HUES64 (cell line): ENCODE measurements at regions not wholly inside any gene's neighbourhood (a gene's known extent, or its start where the extent isn't known, plus 50 kb on each side); places are given as distances from the start of the nearest gene placed in this dataset.

Experiments
- H3K27ac ChIP-seq: 2 replicates; pipeline ENCODE4 v1.7.0; 2013; ENCODE audit warnings: low read depth, low read length, inconsistent platforms
- H3K27me3 ChIP-seq: 2 replicates; pipeline ENCODE4 v1.6.1; 2013; ENCODE audit warnings: mild to moderate bottlenecking, low read length; ENCODE audit not compliant: insufficient read depth
- H3K36me3 ChIP-seq: 2 replicates; pipeline ENCODE4 v1.6.1; 2013; ENCODE audit warnings: mild to moderate bottlenecking, low read length; ENCODE audit not compliant: insufficient read depth
- H3K4me1 ChIP-seq: 2 replicates; pipeline ENCODE4 v1.6.1; 2013; ENCODE audit warnings: mild to moderate bottlenecking, low read length, moderate library complexity; ENCODE audit not compliant: insufficient read depth
- H3K4me3 ChIP-seq: 2 replicates; pipeline ENCODE4 v1.5.1; 2013; ENCODE audit warnings: mild to moderate bottlenecking, low read length, moderate library complexity
- H3K9ac ChIP-seq: 2 replicates; pipeline ENCODE4 v1.6.1; 2013; ENCODE audit warnings: mild to moderate bottlenecking, low read depth, low read length
- H3K9me3 ChIP-seq: 2 replicates; pipeline ENCODE4 v1.6.1; 2013; ENCODE audit warnings: low read depth, low read length; ENCODE audit not compliant: insufficient read depth
- WGBS: fragments of 150-250, 120-280 bp; methylation state at CpG from one replicate; pipeline ENCODE4 v1.1.7; 2013; ENCODE audit warnings: missing lambda C conversion rate; 5-methylcytosine and 5-hydroxymethylcytosine counted together

DNA sequence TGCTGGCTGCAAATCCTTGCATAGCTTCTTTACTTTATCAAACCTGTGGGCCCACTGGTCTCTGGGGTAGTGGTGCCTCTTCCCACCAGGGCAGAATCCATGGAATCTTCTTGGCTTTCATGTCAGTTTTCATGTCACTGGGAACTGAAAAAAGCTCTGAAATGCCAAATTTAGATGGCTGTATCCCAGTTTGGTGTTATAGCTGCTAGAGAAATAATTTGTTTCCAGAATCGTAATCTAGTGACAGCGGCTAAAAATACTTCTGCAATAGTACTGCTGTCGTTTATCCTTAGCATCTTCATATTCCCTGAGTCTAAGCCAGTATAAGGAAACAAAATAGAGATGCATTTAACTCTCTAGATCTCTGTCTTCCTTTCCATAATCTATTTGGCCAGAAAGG is 983.4 kb upstream of the FAT3 start:
- Histone ChIP-seq H3K36me3 (no peaks in the 10 kb centered on the region), H3K4me1 (no peaks in the 10 kb centered on the region; the same call in none of the 2 replicates), H3K4me3 (no peak overlapping the region), H3K27ac (no peak overlapping the region), H3K9me3 (no peaks in the 10 kb centered on the region), H3K27me3 (no peaks in the 10 kb centered on the region), H3K9ac (no peak overlapping the region)
- WGBS = 94% methylated on average over 3 of the region's 3 CpGs

DNA sequence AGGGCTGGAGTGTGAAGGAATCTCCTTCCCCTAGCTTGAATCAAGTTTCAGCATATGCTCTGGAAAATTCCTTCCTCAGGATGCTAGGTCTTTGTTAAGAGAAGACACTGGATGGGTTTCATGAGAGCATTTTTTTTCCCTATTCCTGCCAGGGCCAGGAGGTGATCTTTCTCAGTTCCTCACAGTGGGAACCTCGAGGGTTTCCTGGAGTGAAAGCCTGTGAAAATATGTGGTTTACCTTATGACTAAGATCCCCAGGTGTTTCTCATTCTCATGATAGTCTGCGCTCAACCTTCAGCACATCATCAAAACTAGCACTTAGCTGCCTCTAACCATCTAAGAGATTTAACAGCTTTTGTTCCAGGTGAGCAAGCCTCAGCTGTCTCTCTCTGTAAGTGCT is 985.3 kb upstream of the FAT3 start:
- 90% methylated on average over 2 of the region's 2 CpGs for WGBS
- H3K4me3 ChIP-seq = no peak overlapping the region
- H3K4me1 ChIP-seq = no peaks in the 10 kb centered on the region; the same call in none of the 2 replicates
- H3K27ac ChIP-seq = no peak overlapping the region
- H3K9ac ChIP-seq = no peak overlapping the region
- H3K36me3 ChIP-seq = no peaks in the 10 kb centered on the region
- no peaks in the 10 kb centered on the region for H3K27me3 ChIP-seq
- no peaks in the 10 kb centered on the region for H3K9me3 ChIP-seq

DNA sequence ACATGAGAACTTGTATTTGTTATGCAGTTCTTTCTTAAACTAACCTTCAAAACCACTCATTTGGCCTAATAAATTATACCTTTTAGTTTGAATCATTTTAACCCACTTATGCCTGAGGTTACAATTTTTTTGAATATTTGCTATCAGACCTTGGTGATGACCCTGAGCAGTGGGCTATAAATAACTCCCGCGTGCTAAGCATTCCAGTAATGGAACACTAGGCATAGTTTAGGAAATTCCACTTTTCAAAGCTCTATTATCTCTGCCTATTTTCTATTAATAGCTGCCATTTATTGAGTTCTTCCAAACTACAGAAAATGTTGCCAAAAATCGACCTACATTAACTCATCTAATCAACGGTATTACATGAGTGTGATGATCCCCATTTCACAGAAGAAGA is 993.4 kb upstream of the FAT3 start:
- no peaks in the 10 kb centered on the region for H3K9me3 ChIP-seq
- no peaks in the 10 kb centered on the region for H3K36me3 ChIP-seq
- no peaks in the 10 kb centered on the region for H3K27me3 ChIP-seq
- no peak overlapping the region for H3K27ac ChIP-seq
- peaks cover 7% of the 10 kb centered on the region for H3K4me1 ChIP-seq
- H3K4me3 ChIP-seq = no peak overlapping the region
- H3K9ac ChIP-seq = no peak overlapping the region
- 91% methylated on average over 4 of the region's 4 CpGs for WGBS

DNA sequence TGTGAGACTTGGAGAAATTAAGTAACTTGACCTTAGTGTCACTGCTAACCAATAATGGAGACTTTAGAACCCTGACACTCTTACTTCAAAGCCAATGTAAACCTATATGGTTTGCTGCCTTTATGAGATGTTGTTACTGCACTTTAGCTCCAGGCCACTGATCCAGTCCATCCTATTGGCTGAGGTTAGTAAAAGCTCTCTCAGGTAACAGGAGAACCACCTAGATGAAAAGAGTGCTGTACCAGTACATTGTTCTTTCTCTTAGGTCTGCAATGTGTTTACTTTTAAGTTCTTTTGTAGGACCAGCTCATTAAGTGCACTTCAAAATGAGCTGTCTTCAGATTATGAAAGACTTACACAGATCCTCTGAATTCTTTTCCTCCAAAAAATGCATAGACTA is 994.0 kb upstream of the FAT3 start:
- Histone ChIP-seq H3K36me3 (no peaks in the 10 kb centered on the region), H3K9me3 (no peaks in the 10 kb centered on the region), H3K27me3 (no peaks in the 10 kb centered on the region), H3K4me3 (no peak overlapping the region), H3K9ac (no peak overlapping the region), H3K4me1 (peaks cover 7% of the 10 kb centered on the region), H3K27ac (no peak overlapping the region)

DNA sequence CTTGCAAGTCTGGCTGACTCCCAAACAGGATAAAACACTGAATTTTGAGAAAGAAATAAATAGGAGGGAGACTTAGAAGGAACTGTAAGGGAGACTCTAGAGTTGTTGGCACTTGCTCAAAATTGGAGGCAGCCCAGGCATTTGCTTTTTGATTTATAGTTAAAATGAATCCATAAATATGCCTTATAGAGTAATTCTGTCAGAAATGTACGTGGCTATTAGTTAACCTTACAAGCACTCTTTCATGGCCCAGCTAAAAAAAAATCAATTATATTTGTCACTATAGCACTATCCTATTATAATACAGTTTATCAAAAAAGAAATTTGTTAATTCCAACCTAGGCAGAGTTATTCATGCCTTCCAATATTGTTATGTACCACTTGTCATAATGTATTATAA is 1000.0 kb upstream of the CHORDC1 start:
- Histone ChIP-seq H3K27me3 (no peaks in the 10 kb centered on the region), H3K4me1 (no peaks in the 10 kb centered on the region), H3K27ac (no peak overlapping the region), H3K4me3 (no peak overlapping the region), H3K9me3 (no peaks in the 10 kb centered on the region), H3K36me3 (no peaks in the 10 kb centered on the region), H3K9ac (no peak overlapping the region)
- WGBS = 60% methylated on average over 1 of the region's 1 CpG

DNA sequence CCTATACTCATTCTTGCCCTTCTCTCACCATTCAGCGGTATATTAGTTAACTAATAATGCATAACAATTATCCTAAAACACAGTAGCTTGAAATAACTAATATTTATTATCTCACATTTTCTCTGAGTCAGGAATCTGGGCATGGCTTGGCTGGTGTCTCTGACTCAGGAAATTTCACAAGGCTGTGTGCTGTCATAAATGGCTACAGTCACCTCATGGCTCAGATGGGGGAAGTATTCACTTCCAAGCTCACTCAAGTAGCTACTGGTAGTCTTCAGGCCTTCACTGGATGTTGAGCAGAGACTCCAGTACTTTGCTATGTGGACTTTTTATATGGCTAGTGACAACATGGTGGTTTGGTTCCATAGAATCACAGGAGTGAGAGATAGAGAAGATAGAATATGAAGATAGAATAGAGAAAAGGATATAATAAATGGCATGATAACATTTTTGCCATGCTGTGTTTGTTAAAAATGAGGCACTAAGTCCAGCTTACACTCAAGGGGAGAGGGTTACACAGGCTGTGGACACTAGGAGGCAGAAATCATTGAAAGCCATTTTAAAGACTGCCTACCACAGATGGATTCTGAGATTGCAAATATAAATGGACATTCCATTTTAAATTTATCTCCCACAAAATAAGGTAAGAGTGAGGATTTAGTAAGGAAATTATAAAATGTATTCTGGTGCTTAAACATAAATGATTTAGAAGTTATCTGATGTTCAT is 997.8 kb upstream of the CHORDC1 start:
- Histone ChIP-seq H3K4me1 (no peaks in the 10 kb centered on the region), H3K27me3 (no peaks in the 10 kb centered on the region), H3K36me3 (no peaks in the 10 kb centered on the region), H3K27ac (no peak overlapping the region), H3K9me3 (no peaks in the 10 kb centered on the region), H3K9ac (no peak overlapping the region), H3K4me3 (no peak overlapping the region)
- no CpG with 5 or more reads among the region's 1 CpG for WGBS

DNA sequence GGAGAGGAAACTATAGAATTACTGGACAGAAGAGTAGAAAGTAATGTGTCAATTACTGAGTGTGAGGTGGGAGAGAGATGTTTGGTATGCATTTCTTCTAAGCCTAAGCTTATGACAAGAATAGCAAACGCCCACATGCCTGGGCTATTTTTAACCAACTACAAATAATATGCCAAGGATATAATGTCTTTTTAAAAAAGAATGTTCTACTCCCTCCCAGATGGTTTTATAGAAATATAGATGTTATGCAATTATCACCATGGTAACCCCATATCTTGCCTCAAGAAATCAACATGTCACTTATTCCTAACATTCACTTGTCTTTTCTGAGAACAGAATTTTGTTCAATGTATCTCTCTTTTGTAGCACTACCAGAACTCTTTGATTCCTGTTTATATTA is 996.7 kb upstream of the CHORDC1 start:
- H3K27ac ChIP-seq = no peak overlapping the region
- H3K9me3 ChIP-seq = no peaks in the 10 kb centered on the region
- H3K27me3 ChIP-seq = no peaks in the 10 kb centered on the region
- H3K4me3 ChIP-seq = no peak overlapping the region
- no peaks in the 10 kb centered on the region for H3K36me3 ChIP-seq
- WGBS = no CpG with 5 or more reads among the region's 1 CpG
- no peaks in the 10 kb centered on the region for H3K4me1 ChIP-seq
- H3K9ac ChIP-seq = no peak overlapping the region

DNA sequence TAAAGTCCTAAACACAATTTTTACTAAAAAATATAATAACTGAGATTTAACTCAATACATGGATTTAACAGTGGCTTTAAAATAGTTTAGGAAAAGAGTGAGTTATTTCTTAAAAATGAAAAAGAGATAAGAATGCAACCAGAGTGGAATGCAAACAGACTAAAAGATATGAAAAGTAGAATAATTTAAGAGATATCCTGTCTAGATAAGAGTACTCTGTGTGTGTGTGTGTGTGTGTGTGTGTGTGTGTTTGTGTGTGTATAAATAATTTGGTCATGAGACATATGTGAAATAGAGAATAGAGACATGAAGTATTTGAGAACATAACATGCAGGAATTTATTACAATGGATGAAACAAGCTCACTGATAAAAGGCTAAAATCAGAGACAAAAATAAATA is 986.9 kb upstream of the CHORDC1 start:
- H3K36me3 ChIP-seq = no peaks in the 10 kb centered on the region
- no peak overlapping the region for H3K9ac ChIP-seq
- H3K27me3 ChIP-seq = no peaks in the 10 kb centered on the region
- H3K4me1 ChIP-seq = no peaks in the 10 kb centered on the region
- no peaks in the 10 kb centered on the region for H3K9me3 ChIP-seq
- H3K4me3 ChIP-seq = no peak overlapping the region
- H3K27ac ChIP-seq = no peak overlapping the region

DNA sequence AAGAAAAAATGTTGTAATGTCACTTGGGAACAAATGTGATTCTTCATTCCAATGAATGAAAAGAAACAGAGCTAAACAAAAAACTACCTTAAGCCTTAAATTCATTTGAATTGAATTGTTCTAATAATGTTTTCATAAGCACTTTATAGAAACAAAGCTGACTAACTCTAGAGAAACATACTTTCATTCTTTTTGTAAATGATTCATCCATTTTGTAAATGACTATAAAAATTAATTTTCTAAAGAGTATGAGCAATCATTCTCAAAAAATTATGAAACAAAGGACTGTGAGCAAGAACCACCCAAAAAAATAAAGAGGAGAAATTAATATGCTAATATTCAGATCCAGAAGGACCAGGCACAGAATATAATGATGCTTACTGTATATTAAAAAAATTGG is 986.5 kb upstream of the CHORDC1 start:
- no peak overlapping the region for H3K27ac ChIP-seq
- H3K27me3 ChIP-seq = no peaks in the 10 kb centered on the region
- H3K9me3 ChIP-seq = no peaks in the 10 kb centered on the region
- H3K9ac ChIP-seq = no peak overlapping the region
- no peak overlapping the region for H3K4me3 ChIP-seq
- no peaks in the 10 kb centered on the region for H3K36me3 ChIP-seq
- no peaks in the 10 kb centered on the region for H3K4me1 ChIP-seq

DNA sequence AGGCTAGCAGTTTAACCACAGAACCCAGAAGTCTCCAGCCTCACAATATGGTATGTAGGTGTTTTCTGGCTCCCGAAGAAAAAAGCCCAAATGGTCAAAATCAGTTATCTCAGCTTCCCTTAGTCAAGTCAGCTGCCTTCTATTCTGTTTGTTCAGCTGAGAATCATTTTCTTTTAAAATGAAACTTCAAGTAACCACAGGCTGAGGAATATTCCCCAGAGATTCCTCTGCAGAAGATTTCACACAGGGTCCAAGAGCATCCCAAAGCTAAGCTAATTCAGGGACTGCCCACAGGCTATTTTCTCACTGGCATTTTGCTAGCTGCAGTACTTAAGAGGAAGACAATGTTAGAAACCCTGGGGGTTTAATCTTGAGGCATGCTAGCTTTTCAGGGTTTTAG is 977.0 kb upstream of the CHORDC1 start:
- H3K4me1 ChIP-seq = peaks cover 10% of the 10 kb centered on the region
- no peaks in the 10 kb centered on the region for H3K36me3 ChIP-seq
- H3K9me3 ChIP-seq = no peaks in the 10 kb centered on the region
- 80% methylated on average over 1 of the region's 1 CpG for WGBS
- no peak overlapping the region for H3K9ac ChIP-seq
- H3K4me3 ChIP-seq = no peak overlapping the region
- H3K27ac ChIP-seq = no peak overlapping the region
- no peaks in the 10 kb centered on the region for H3K27me3 ChIP-seq

DNA sequence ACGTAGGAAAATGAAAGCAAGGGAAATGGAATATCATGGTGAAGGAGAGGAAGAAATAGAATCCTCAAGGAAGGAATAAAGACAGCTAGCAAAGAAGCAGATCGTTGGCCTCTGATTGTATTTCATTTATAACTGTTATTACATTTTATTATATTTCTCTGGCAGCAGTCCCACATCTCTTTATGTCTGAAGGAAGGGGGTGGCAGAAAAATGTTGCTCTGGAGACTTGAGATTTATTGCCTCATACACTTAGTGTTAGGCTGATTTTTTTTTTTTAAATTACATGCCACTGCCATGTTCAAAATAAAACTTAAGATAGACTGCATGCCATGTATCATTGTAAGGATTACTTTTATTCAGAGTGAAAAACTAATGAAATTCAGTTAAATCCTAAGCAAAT is 971.7 kb upstream of the CHORDC1 start:
- H3K4me1 ChIP-seq = no peaks in the 10 kb centered on the region
- H3K4me3 ChIP-seq = no peak overlapping the region
- H3K27ac ChIP-seq = no peak overlapping the region
- no peaks in the 10 kb centered on the region for H3K27me3 ChIP-seq
- no peaks in the 10 kb centered on the region for H3K36me3 ChIP-seq
- no peak overlapping the region for H3K9ac ChIP-seq
- H3K9me3 ChIP-seq = no peaks in the 10 kb centered on the region
- 86% methylated on average over 1 of the region's 2 CpGs for WGBS

DNA sequence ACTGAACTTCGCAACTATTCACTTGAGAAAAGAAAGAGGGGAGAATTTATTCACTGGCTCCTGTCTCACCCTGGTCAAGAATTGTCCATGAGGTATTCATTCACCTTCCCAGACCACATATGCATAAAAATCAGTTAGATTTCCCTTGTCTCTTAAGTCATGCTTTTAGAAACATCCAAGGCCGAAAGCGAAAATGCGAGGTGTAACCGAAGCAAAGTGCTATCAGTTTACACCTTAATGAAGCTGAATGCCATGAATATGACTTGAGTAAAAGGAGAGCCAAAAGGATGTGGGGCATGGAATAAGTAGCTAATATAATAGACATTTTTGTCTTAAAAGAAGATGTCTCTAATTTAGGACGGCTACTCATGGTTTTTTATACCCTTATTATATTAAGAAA is 965.6 kb upstream of the CHORDC1 start:
- Histone ChIP-seq H3K4me3 (no peak overlapping the region), H3K4me1 (0 out of 2 replicates have a peak, but pooled peaks cover 5% of the 10 kb centered on the region), H3K27ac (no peak overlapping the region), H3K9ac (no peak overlapping the region), H3K27me3 (no peaks in the 10 kb centered on the region), H3K9me3 (no peaks in the 10 kb centered on the region), H3K36me3 (no peaks in the 10 kb centered on the region)
- 94% methylated on average over 5 of the region's 6 CpGs for WGBS
